ENCODE measurements at regions not wholly inside any gene's neighbourhood (a gene's known extent, or its start where the extent isn't known, plus 50 kb on each side); places are given as distances from the start of the nearest gene placed in this dataset.

- TF ChIP-seq EZH2 (IDR thresholded peaks at IDR 0.05) (no peak), POLR2AphosphoS5 (IDR thresholded peaks at IDR 0.05; ENCODE audit: borderline replicate concordance, low read depth, low read length) (no peak)
These were observed 266.9 kb upstream of the NFE2L3 start for GRCh38 chr7:25885057-25885576.

All from SK-N-MC (cell line).